Astrocyte (in vitro differentiated cells and primary cell): ENCODE measurements at regions not wholly inside any gene's neighbourhood (a gene's known extent, or its start where the extent isn't known, plus 50 kb on each side); places are given as distances from the start of the nearest gene placed in this dataset.

Source experiments
- CTCF ChIP-seq: IDR thresholded peaks from 2 replicates; pipeline ENCODE4 v1.5.1; 2011; ENCODE audit warnings: low read depth, mild to moderate bottlenecking, inconsistent platforms, low read length, moderate library complexity; ENCODE audit not compliant: insufficient read depth
- EZH2 ChIP-seq: IDR thresholded peaks from 2 replicates; pipeline ENCODE4 v1.6.1; 2012; ENCODE audit warnings: mild to moderate bottlenecking, low read length, inconsistent platforms; ENCODE audit not compliant: insufficient read depth

- TF ChIP-seq CTCF: no peak
- TF ChIP-seq EZH2: no peak
These were observed 87.2 kb downstream of the FAT3 start for GRCh38 chr11:92311616-92312449.
